HG03039 (cell line): ENCODE measurements at regions not wholly inside any gene's neighbourhood (a gene's known extent, or its start where the extent isn't known, plus 50 kb on each side); places are given as distances from the start of the nearest gene placed in this dataset.

Experiments
- ATAC-seq: cut with Tn5 transposase; IDR thresholded peaks from one replicate; pipeline ENCODE4 v1.9.1; 2021; ENCODE audit warnings: mild to moderate bottlenecking, moderate library complexity; ENCODE audit not compliant: unreplicated experiment

DNA sequence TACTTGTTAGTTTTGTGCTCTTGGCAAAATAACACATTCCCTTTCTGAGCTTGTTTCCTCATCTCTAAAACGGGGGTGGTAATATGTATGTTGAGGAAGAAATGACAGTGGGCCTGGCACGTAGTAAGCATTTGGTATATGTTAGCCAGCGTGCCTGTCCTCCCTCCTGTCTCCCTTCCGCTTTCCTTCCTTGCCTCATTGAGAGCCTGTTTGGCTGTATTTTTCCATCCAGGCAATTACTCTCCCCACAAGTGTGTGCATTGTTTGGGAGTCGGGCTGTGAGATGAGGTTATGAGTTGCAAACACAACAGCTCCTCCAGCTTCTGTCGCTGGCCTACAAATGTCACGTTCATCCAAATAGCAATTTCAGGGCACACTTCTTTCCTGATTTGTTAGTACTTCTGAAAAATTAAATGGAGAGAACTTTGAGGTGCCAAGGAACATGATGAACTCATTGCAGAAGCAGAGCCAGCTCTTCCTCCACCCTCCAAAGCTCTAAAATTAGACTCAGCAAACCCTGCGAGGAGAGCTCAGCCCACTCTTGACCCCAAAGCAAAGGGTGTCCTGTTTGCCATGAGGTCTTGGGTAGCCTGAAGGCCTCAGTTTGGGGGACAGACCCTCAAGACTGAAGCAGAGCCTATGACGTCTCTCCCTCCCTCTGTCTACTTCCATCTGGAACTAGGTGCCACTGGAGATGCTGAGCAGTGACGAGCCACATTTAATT, 50.7 kb upstream of the TOX2 start:
- no peak for ATAC-seq

DNA sequence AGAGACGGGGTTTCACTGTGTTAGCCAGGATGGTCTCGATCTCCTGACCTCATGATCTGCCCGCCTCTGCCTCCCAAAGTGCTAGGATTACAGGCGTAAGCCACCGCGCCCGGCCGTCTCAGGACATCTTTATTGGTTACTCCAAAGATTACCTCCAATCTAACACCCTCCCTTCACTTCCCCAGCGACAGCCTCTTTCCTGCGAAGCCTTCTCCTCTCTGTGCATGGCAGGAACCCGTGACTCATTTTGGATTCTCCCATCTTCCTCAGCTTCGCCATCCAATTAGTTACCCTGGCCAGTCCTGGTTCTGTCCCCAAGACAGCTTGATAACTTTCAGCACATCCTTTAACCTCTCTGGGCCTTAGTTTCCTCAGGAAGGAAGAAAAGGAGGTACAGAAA, 51.3 kb upstream of the TOX2 start:
- no peak for ATAC-seq

DNA sequence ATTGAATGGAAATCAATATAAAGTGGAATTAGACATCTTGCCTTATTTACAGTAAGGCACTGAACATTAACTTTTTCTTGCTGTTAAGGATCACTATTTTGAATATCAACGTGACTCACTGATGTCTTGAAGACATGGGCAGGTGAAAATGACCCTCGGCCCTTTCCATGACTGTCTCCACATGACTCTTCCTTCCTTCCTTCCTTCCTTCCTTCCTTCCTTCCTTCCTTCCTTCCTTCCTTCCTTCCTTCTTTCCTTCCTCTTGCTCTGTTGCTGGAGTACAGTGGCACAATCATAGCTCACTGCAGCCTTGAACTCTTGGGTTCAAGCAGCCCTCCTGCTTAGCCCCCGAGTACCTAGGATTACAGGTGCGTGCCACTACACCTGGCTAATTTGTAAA, 52.2 kb upstream of the TOX2 start:
- ATAC-seq: no peak

DNA sequence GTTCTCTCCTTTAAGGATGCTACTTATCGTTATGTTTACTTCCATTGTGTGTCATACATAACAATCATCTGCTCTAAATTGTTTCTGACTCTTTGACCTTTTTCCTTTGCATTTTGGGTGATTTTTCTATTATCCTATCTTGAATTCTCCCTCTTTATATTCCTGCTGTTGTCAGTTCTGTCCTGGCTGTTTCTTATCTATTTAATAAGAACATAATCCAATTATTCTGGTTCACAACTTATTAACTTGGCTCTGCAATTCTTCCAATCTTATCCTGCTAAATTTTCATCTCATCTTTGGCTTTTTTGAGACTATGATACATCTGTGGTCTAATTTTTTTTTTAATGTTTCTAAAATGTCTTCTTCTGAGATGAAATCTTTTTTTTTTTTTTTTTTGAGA, 54.7 kb upstream of the TOX2 start:
- ATAC-seq: no peak

DNA sequence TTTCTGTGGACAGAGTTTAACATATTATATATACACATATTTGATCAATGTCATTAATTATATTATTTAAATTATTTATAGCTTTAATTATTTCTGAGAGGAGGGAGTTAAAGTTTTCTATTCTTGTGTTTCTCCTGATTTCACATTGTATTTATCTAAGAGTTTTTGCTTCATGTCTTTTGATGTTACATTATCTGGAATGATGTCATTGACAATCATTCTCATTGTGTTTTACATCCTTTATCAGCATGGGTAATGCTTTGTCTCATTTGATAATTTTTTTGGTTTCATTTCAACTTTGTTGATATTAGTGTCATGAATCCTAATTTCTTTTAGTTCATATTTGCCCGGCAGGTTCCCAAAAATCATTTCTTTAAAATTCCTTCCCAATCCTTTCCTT, 56.7 kb upstream of the TOX2 start:
- ATAC-seq: no peak

DNA sequence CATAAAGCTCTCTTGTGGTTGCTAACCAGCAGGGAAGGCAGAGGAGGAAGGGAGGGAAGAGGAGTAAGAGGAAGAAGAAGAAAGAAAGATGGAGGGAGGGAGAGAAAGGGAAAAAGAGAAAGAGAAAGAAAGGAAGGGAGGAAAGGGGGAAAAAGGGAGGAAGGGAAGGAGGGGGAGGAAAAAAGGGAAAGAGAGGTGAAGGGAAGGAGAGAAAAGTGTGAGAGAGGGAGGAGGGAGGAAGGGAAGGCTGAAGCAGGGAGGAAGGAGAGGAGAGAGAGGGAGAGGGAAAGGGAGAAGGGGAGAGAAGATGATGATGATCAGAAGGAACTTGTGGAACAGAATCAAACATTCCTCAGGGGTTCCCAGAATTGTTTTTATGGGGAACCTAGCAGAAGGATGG, 57.5 kb upstream of the TOX2 start:
- no peak for ATAC-seq

DNA sequence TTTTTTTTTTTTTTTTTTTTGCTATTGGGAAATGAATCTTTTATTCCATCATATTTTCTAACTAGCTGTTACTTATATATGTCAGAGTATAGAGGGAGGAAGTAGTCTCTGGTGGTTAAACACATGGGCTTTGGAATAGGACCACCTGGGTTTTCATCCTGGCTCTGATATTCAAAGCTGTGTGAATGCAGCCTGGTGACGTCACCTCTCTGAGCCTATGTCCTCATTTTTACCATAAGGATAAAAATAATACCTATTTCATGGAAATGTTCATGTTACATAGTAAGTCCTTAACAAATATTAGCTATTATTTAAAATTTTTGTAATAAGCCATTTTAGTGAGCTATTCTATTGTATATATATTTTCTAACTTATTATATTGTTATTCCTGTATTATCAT, 58.8 kb upstream of the TOX2 start:
- no peak for ATAC-seq

DNA sequence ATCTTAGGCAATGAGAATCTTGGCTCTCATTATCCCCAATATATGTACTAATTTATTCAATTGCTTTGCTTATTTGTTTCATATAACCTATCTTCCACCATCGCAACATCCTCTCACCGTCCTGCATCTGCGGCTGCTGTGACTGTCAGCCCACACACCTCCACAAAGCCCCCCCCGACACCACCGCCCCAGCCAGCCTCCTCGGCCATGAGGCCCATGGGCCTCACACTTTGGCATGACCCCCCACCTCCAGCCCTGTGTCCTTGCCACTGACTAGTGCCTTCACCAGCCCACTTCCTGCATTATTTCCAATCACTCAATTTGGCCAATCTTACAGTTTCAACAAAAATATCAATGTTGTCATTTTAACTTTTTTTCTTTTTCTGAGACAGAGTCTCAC, 60.7 kb upstream of the TOX2 start:
- no peak for ATAC-seq

DNA sequence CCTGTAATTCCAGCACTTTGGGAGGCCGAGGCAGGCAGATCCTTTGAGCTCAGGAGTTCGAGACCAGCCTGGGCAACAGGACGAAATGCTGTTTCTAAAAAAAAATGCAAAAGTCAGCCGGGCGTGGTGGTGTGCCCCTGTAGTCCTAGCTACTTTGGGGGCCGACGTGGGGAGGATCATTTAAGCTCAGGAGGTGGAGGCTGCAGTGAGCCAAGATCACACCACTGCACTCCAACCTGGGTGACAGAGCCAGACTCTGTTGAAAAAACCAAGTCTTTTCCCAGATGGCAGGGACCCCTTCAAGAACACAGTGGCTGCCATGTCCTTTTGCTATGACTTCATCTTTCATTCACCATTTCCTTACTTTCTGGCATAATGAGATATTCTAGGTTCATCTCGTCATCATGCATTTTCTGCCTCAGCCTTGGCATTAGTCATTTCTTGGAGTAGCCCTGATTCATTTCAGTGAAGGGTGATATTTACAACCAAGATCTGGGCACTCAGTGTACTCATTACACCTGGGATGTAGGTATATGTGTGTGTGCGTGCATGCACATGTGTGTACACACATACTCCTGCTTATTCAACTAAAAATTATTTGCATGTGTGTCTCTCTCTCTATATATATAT, 61.4 kb upstream of the TOX2 start:
- ATAC-seq: no peak

DNA sequence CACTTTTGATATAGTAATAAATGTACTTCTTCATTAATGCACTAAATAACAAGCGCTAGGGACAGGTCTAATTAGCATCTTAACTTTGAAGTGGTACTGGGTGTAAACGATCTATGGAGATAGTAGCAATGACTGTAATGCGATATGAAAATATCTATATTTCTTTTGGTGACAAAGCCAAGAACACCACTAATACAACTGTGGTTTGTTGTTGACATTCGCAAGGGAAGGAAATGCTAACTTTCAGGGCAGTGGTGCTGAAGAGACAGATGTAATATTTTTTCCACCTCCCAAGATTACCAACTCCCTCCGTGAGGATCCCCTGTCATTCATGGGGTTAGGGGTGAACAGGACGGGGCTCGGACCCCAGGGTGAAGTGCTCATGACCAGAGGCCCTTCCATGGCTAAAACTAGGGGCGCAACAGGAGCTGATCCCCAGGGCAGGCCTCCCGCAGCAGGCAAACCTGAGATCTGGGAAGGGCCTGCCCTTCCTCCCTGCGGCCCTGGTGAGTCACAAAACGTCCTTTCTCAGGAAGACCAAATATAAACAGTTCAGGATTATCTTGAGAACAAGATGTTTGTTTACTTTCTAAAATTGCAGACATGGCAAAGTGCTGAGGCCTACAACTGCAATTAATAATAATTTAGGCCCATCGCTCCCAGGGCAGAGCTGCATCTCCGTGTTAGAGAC, 65.0 kb upstream of the TOX2 start:
- no peak for ATAC-seq

DNA sequence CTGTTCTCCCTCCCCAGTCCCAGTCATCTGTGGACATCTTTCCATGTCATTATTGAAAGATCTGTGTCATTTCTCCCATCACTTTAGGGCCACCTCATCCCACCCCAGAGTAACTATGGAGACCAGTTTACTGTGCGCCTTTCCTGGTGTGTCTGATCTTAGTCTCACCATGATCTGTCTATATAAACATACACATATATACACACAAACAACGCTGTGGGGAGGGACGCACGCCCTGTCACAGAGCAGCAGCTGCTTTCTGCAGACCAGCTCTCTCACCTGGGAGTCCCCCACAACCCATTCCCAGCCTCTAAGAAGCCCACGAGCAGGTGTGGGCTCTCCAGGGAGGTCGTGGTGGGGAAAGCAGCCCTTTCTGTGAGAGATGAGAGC, 68.1 kb upstream of the TOX2 start:
- no peak for ATAC-seq

DNA sequence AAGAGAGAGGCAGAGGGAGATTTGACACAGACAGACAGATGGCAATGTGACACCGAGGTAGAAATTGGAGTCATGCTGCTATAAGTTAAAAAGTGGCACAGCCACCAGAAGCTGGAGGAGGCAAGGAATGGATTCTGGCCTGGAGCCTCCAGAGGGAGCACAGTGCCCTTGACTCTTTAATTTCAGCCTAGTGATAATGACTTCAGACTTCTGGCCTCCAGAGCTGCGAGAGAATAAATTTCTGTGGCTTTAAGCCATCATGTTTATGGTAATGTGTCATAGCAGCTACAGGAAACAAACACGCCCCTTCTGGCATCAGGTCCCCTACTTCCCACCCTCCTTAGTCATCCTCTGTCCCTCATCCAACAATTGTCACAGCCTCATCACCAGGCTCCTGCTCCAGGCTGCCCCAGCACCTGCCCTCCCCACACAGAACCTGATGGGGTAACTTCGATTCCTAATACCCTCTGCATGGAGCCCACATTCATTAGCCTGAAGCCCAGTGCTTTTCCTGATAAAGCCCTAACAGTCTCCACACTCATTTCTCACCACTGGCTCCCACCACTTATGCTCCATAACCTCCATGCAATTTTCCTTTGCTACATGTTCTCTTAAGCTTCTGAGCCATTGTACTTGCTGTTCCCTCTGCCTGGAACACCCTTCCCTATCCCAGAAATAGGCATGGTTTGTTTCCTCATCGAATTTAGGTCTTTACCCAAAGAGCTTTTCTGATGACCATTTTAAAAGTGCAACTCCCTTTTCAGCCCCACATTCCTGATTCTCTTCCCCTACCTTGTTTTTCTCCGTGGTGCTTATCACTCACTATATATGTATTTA, 69.7 kb upstream of the TOX2 start:
- no peak for ATAC-seq

DNA sequence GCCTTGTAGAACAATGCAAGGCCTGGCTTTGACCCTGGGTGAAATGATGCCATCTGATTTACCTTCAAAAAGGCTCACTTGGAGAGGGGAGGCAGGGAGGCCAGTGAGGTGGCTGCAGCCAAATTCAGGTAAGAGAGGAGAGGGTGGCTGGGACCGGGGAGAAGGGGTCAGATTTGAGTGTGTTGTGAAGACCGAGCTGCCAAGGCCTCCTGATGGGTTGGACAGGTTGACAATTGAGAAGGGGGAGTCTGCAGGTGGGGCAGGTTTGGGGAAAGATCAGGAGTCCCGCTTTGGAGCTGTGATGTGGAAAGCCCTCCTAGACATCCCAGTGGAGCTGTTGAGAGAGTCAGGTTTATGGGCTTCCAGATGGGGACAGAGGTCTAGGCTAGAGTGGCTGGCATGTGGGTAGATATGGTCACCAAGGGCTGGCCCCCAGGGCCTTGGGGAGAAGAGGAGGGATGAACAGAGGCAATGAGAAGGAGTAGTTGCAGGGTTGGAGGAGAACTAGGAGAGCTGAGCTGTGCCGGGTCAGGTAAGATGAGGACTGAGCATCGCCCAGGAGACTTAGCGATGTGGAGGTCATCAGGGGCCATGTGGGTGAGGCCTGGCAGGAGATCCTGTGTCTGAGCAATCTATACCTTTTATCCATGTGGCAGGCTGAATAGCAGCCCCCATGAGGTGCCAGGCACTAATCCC, 70.5 kb upstream of the TOX2 start:
- no peak for ATAC-seq

DNA sequence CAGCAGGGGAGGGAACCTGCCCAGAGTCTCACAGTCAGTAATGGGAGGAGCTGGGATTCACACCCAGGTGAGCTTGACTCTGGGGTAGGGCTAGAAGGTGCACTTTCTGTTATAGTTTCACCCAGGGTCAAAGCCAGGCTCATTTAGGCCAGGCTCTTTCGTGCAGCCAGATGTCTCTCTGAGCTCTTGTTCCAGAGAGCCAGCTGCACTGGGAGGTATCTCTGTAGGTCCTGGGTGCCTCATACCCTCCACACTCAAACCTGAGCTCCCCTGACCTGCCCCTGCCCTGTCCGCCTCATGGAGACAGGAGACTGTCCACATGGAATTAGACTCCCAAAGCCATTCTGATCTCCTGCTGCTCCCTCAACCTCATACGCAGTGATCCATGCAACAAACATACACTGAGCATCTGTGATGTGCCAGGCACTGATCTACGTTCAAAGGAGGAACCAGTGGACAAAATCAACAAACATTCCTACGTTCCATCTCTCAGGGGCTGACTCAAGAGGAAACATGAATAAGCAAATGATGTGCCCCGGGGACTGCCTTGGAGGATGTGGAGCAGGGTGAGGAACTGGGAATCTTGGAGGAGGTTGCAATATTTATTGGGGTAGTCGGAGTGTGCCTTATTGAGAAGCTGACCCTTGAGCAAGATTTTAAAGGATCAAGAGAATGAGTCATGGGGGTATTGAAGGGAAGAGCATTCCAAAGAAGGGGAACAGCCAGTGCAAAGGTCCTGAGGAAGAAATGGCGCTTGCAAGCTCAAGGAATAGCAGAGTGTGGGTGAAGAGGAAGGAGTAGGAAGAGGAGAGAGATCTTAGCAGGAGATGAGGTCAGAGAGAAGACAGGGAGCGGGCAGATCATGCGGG, 71.3 kb upstream of the TOX2 start:
- ATAC-seq: no peak

DNA sequence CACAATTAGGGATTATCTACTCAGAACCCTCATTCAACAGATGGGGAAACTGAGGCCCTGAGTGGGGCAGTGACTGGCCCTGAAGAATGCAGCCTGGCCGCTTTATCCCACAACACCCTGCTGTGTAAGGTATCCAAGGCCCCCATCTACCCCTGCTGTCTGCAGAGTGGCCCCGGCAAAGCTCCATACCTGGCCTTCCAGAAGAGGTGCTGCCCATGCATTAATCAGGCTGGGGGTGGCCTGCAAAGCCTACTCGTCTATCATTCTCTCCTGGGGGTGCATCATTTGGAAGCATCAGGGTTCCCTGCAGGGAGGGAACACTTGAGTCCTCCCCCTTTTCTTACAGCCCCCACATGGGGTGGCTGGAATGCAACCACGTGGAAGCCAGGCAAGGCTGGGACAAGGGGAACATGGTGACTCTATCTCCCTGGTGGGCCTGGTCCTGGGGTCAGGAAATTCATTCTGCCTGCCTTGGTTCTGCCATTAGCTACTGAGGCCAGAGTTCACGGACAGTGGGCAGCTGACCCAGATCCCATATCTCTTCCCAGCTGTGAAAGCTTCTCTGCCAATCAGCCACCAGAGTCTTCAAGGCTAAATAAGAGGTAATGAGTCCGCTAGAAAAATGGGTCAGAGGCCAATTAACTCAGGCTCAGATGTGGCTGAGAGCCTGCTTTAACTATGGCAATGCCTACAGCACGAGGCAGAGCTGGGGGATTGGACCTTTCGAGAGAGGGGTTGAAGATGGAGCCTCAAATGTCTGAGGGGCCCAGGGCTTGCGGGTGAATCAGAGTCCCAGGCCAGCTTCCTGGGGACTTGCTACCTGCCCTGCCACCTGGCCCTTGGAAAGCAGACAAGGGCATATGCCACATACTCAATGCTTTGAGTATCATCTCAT, 72.3 kb upstream of the TOX2 start:
- no peak for ATAC-seq

DNA sequence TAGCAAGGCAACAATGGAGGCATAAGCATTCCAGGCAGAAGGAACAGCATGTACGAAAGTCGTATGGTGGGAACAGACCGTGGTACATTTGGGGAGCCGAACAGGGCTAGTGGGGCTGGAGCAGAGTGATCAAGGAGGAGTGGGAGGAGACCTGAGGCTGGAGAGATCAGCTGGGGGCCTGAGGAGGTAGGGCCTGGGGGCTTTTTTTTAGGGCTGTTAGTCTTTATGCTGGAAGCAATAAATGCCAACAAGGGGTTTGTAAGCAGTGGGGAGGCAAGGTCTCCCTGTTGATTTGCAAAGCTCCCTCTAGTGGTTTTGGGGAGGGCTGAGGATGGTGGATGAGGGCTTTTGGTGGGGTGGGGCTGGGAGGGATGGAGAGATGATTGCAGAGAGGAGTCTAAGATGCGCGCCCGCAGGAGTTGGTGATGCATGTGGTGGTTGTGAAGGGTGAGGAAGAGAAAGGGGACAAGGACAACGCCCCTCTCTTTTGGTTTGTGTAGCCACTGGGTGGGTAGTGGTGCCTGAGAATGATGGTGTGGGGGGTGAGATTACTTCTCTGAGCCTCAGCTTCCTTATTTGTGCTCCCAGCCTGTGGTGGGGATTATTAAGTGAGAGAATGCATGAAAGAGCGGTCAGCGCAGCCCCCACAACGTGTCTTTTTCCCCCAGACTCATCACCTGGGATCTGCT, 74.1 kb upstream of the TOX2 start:
- ATAC-seq: no peak

DNA sequence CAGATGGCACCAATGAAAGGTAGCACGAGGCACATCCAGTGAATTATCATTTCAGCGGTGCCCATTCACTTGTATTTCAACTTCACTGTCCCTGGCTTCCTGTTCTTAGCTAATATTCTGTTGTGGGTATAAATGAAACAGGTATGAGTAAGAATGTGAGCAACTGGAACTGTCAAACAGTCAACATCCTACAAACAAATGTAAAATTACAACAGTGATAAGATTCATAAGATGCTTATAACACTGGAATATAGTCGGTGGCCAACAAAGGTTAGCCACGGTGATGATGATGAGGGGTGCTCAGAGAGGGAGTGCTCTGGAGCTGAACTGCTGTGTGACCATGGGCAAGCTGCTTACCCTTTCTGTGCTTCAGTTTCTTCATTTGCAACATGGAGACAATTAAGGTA, 74.9 kb upstream of the TOX2 start:
- no peak for ATAC-seq

DNA sequence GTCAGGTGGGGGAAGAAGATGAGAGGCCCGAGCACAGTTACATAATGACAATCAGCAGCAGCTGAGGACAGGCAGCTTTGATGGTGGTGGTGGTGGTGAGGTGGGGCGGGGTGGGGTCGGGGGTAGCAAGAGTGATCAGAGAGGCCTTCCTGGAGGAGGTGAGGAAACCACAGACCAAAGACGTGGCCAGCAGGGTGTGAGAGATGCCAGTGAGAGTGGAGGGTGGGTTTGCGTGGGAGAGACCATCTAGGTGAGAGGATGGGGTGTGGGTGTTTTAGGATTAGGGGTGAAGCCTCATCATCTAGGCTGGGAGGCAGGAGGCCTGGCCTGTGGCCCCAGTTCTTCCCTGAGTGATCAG, 76.0 kb upstream of the TOX2 start:
- ATAC-seq: no peak
